OCI-LY3 (cell line): ENCODE measurements at regions not wholly inside any gene's neighbourhood (a gene's known extent, or its start where the extent isn't known, plus 50 kb on each side); places are given as distances from the start of the nearest gene placed in this dataset.

Experiments used
- H2AFZ ChIP-seq: fragments of 200-600, 300-600 bp; shearing (Covaris generic); 2 replicates; pipeline ENCODE4 v1.6.0; 2014; ENCODE audit warnings: antibody characterized with exemption, low read depth, low read length
- H3K27ac ChIP-seq: fragments of 200-600, 300-600 bp; sonication (generic); 2 replicates; pipeline ENCODE4 v1.5.1; 2014; ENCODE audit warnings: mild to moderate bottlenecking, low read length, moderate library complexity, mixed read lengths
- H3K27me3 ChIP-seq: fragments of 200-600, 300-600 bp; sonication (generic); 2 replicates; pipeline ENCODE4 v1.6.1; 2014; ENCODE audit warnings: low read depth, low read length, mixed read lengths
- H3K36me3 ChIP-seq: fragments of 200-600, 300-600 bp; sonication (generic); replicated peaks from 2 replicates; pipeline ENCODE3; 2014; ENCODE audit warnings: low read depth, low read length, mixed read lengths
- H3K4me1 ChIP-seq: fragments of 300-600, 200-600 bp; sonication (generic); 2 replicates; pipeline ENCODE4 v1.6.1; 2014; ENCODE audit warnings: low read length, mixed read lengths
- H3K4me2 ChIP-seq: fragments of 200-600, 300-600 bp; sonication (generic); 2 replicates; pipeline ENCODE4 v1.6.1; 2014; ENCODE audit warnings: low read length, mixed read lengths
- H3K4me3 ChIP-seq: fragments of 300-600, 200-600 bp; sonication (generic); 2 replicates; pipeline ENCODE4 v1.5.1; 2014; ENCODE audit warnings: antibody characterized with exemption, mild to moderate bottlenecking, low read length, moderate library complexity
- H3K79me2 ChIP-seq: fragments of 300-600, 200-600 bp; shearing (Covaris generic); 2 replicates; pipeline ENCODE4 v1.6.1; 2014; ENCODE audit warnings: mild to moderate bottlenecking, low read length, mixed read lengths
- H3K9ac ChIP-seq: fragments of 300-600, 200-600 bp; shearing (Covaris generic); 2 replicates; pipeline ENCODE4 v1.6.0; 2014; ENCODE audit warnings: mild to moderate bottlenecking, low read length, moderate library complexity
- H3K9me3 ChIP-seq: fragments of 200-600, 300-600 bp; shearing (Covaris generic); 2 replicates; pipeline ENCODE4 v1.6.1; 2014; ENCODE audit warnings: low read length, mixed read lengths; ENCODE audit not compliant: insufficient read depth
- H4K20me1 ChIP-seq: fragments of 200-600, 300-600 bp; sonication (generic); 2 replicates; pipeline ENCODE4 v1.6.1; 2016; ENCODE audit warnings: low read length, mixed read lengths; ENCODE audit not compliant: insufficient read depth
- CTCF ChIP-seq: fragments of 200-600, 300-600 bp; sonication (generic); IDR thresholded peaks from 2 replicates; pipeline ENCODE4 v1.5.1; 2014; ENCODE audit warnings: antibody characterized with exemption, low read length, low read depth
- EZH2phosphoT487 ChIP-seq: fragments of 200-600 bp; shearing (Covaris generic); IDR thresholded peaks from 2 replicates; pipeline ENCODE4 v1.6.1; 2018; ENCODE audit warnings: antibody characterized with exemption, mixed run types, low read depth

GRCh38 chr20:12289465-12289864 is 371.8 kb downstream of the BTBD3 start:
- H3K9ac ChIP-seq: no peak overlapping the region
- H3K79me2 ChIP-seq: no peaks in the 10 kb centered on the region
- H3K4me1 ChIP-seq: no peaks in the 10 kb centered on the region
- no peak for TF ChIP-seq EZH2phosphoT487
- no peak for TF ChIP-seq CTCF
- H3K36me3 ChIP-seq: no peaks in the 10 kb centered on the region
- no peak overlapping the region for H3K4me2 ChIP-seq
- H3K27ac ChIP-seq: no peak overlapping the region
- no peaks in the 10 kb centered on the region for H3K27me3 ChIP-seq
- H3K9me3 ChIP-seq: no peaks in the 10 kb centered on the region
- H2AFZ ChIP-seq: no peak overlapping the region
- H3K4me3 ChIP-seq: no peak overlapping the region
- no peaks in the 10 kb centered on the region for H4K20me1 ChIP-seq

DNA sequence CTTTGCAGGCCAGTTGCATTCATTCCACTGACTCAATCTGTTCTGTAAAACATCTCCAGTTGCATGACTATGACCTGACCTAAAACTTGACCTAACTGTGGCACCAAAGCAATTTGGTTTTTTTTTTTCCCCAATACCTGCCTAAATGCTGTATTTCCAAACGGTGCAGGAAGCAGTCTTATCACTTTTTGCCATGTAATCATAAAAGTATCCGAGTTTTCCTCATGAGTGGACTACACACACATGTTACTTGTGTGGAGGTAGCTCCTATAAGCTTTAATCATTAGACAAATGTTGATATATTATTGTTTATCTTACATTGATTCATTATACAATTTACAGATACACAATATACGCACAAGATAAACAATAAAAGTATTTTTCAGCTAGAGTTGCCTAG is 373.7 kb downstream of the BTBD3 start:
- Histone ChIP-seq H3K4me1 (no peaks in the 10 kb centered on the region), H3K9ac (no peak overlapping the region), H4K20me1 (no peaks in the 10 kb centered on the region), H3K4me2 (no peak overlapping the region), H2AFZ (no peak overlapping the region), H3K27ac (no peak overlapping the region), H3K4me3 (no peak overlapping the region), H3K9me3 (no peaks in the 10 kb centered on the region), H3K79me2 (no peaks in the 10 kb centered on the region), H3K27me3 (no peaks in the 10 kb centered on the region), H3K36me3 (no peaks in the 10 kb centered on the region)
- TF ChIP-seq EZH2phosphoT487 (no peak), CTCF (no peak)

DNA sequence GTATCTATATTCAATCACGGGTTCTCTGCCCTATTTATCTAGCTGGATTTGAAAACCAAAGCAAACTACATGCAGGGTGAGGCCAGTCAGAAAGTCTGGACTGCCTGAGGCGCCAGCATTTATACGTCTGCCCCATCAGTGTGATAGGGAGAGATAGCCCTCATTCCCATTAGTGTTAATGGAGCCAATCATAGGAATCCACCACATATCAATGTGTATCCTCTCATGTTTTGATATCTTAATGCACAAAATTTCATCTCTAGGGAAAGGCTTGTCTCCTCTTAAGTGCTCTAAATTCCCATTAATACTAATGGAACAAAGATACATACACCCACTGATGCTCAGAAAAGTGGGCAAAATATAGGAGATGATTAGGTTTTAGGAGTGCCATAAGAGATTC is 376.2 kb downstream of the BTBD3 start:
- TF ChIP-seq CTCF: no peak
- TF ChIP-seq EZH2phosphoT487: no peak
- H3K9me3 ChIP-seq: no peaks in the 10 kb centered on the region
- H2AFZ ChIP-seq: no peak overlapping the region
- H3K9ac ChIP-seq: no peak overlapping the region
- H3K27ac ChIP-seq: no peak overlapping the region
- H4K20me1 ChIP-seq: no peaks in the 10 kb centered on the region
- no peak overlapping the region for H3K4me3 ChIP-seq
- no peaks in the 10 kb centered on the region for H3K27me3 ChIP-seq
- H3K36me3 ChIP-seq: no peaks in the 10 kb centered on the region
- H3K4me1 ChIP-seq: no peaks in the 10 kb centered on the region
- H3K4me2 ChIP-seq: no peak overlapping the region
- H3K79me2 ChIP-seq: no peaks in the 10 kb centered on the region

- no peak overlapping the region for H3K9ac ChIP-seq
- no peaks in the 10 kb centered on the region for H3K4me1 ChIP-seq
- H3K4me2 ChIP-seq: no peak overlapping the region
- TF ChIP-seq CTCF: no peak
- no peak for TF ChIP-seq EZH2phosphoT487
- no peaks in the 10 kb centered on the region for H3K9me3 ChIP-seq
- no peaks in the 10 kb centered on the region for H3K79me2 ChIP-seq
- no peak overlapping the region for H3K4me3 ChIP-seq
- no peak overlapping the region for H2AFZ ChIP-seq
- no peak overlapping the region for H3K27ac ChIP-seq
- no peaks in the 10 kb centered on the region for H3K36me3 ChIP-seq
- H4K20me1 ChIP-seq: no peaks in the 10 kb centered on the region
- no peaks in the 10 kb centered on the region for H3K27me3 ChIP-seq
Observed at GRCh38 chr20:12294678-12295077, 377.0 kb downstream of the BTBD3 start.
